ENCODE measurements at regions not wholly inside any gene's neighbourhood (a gene's known extent, or its start where the extent isn't known, plus 50 kb on each side); places are given as distances from the start of the nearest gene placed in this dataset.

DNA sequence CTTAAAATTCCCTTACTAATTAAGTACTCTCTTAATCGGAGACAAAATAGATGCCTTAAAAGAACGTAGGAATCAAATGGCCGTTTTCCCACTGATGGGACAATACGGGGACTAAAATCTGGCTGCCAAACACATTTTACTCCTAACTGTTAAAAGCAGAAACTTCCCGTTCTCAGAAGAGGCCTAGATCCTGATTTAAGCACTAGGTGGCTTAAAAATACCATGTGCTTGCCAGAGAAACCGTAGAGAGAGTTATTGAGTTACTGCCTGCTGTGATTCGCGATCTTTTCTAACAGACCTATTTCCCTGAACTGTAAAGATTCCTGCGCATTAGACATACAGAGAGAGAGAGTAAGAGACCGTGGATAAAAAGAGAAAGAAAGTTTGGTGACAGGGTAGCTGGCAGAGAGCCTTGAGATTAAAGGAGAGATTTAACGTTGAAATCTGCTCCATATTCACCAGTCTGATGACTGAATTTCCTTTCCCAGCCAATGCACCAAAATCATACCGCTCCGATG is 54.4 kb upstream of the STUM start:
- TF ChIP-seq POLR2A (IDR thresholded peaks at IDR 0.05), result no peak
- TF ChIP-seq, protein P1, sequence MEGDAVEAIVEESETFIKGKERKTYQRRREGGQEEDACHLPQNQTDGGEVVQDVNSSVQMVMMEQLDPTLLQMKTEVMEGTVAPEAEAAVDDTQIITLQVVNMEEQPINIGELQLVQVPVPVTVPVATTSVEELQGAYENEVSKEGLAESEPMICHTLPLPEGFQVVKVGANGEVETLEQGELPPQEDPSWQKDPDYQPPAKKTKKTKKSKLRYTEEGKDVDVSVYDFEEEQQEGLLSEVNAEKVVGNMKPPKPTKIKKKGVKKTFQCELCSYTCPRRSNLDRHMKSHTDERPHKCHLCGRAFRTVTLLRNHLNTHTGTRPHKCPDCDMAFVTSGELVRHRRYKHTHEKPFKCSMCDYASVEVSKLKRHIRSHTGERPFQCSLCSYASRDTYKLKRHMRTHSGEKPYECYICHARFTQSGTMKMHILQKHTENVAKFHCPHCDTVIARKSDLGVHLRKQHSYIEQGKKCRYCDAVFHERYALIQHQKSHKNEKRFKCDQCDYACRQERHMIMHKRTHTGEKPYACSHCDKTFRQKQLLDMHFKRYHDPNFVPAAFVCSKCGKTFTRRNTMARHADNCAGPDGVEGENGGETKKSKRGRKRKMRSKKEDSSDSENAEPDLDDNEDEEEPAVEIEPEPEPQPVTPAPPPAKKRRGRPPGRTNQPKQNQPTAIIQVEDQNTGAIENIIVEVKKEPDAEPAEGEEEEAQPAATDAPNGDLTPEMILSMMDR (IDR thresholded peaks at IDR 0.05), result no peak
- no peak for TF ChIP-seq POLR2AphosphoS5 (IDR thresholded peaks at IDR 0.05)
- TF ChIP-seq EP300 (IDR thresholded peaks at IDR 0.05), result no peak
